ENCODE measurements at regions not wholly inside any gene's neighbourhood (a gene's known extent, or its start where the extent isn't known, plus 50 kb on each side); places are given as distances from the start of the nearest gene placed in this dataset.

DNA sequence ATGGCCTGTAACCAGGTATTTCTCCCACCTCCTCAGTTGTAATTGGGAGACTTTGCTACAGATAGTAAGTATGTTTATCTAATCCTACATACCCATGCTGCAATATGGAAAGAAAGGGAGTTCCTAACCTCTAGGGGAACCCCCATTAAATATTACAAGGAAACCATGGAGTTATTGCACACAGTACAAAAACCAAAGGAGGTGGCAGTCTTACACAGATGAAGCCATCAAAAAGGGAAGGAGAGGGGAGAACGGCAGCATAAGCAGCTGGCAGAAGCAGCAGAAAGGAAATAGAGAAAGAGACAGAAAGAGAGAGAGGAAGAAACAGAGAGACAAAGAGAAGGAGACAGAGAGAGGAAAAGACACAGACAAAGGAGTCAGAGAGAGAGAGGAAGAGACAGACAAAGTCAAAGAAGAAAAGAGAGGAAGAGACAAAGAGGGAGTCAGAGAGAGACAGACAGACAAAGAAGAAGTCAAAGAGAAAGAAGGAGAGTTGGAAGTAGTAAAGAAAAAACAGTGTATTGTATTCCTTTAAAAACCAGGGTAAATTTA, 142.9 kb downstream of the FASLG start:
- H3K9me3 Mint-ChIP-seq (ENCODE audit: unreplicated experiment): no peaks in the 10 kb centered on the region
- DNase-seq (ENCODE audit: extremely low spot score, unreplicated experiment): no peak
- H3K4me3 Mint-ChIP-seq (ENCODE audit: unreplicated experiment): no peak overlapping the region
- no peaks in the 10 kb centered on the region for H3K36me3 Mint-ChIP-seq (ENCODE audit: unreplicated experiment)
- peaks cover 1% of the 10 kb centered on the region for H3K27me3 Mint-ChIP-seq (ENCODE audit: unreplicated experiment)
- no peak for TF ChIP-seq CTCF (IDR thresholded peaks at IDR 0.05)
- H3K4me1 Mint-ChIP-seq (ENCODE audit: unreplicated experiment): no peaks in the 10 kb centered on the region
- H3K27ac Mint-ChIP-seq (ENCODE audit: unreplicated experiment): no peak overlapping the region

GRCh38 chr1:172809750-172810149, 150.8 kb downstream of the FASLG start:
- no peaks in the 10 kb centered on the region for H3K4me1 Mint-ChIP-seq (ENCODE audit: unreplicated experiment)
- H3K27ac Mint-ChIP-seq (ENCODE audit: unreplicated experiment): no peak overlapping the region
- H3K36me3 Mint-ChIP-seq (ENCODE audit: unreplicated experiment): no peaks in the 10 kb centered on the region
- DNase-seq (ENCODE audit: extremely low spot score, unreplicated experiment): no peak
- no peak overlapping the region for H3K4me3 Mint-ChIP-seq (ENCODE audit: unreplicated experiment)
- no peak for TF ChIP-seq CTCF (IDR thresholded peaks at IDR 0.05)
- H3K27me3 Mint-ChIP-seq (ENCODE audit: unreplicated experiment): no peaks in the 10 kb centered on the region
- H3K9me3 Mint-ChIP-seq (ENCODE audit: unreplicated experiment): peaks cover 5% of the 10 kb centered on the region

GRCh38 chr1:172810480-172811175, 151.7 kb downstream of the FASLG start:
- Mint-ChIP-seq H3K27me3 (ENCODE audit: unreplicated experiment) (no peaks in the 10 kb centered on the region), H3K27ac (ENCODE audit: unreplicated experiment) (no peak overlapping the region), H3K4me3 (ENCODE audit: unreplicated experiment) (no peak overlapping the region), H3K9me3 (ENCODE audit: unreplicated experiment) (peaks cover 5% of the 10 kb centered on the region), H3K4me1 (ENCODE audit: unreplicated experiment) (no peaks in the 10 kb centered on the region), H3K36me3 (ENCODE audit: unreplicated experiment) (no peaks in the 10 kb centered on the region)
- DNase-seq (ENCODE audit: extremely low spot score, unreplicated experiment): no peak
- no peak for TF ChIP-seq CTCF (IDR thresholded peaks at IDR 0.05)

DNA sequence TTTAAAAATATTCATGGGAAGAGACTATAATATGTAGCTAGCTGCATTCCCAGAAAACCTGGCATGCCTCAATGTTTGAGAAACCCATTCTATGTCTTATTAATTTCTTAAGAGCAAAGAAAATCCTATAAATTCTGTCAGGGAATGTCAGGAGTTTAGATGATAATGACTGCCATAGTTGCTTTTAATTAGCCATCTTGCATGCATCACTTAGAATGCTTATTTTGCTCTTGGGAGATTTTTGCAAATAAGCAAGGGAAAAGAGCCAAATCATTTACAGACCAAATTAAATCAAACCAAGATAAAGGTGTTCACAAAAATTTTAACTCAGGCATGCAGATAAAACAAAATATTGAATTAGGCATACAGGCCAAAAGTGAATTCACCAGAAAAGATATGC, 152.8 kb downstream of the FASLG start:
- no peak for TF ChIP-seq CTCF (IDR thresholded peaks at IDR 0.05)
- Mint-ChIP-seq H3K27me3 (ENCODE audit: unreplicated experiment) (peaks cover 1% of the 10 kb centered on the region), H3K27ac (ENCODE audit: unreplicated experiment) (no peak overlapping the region), H3K36me3 (ENCODE audit: unreplicated experiment) (no peaks in the 10 kb centered on the region), H3K4me1 (ENCODE audit: unreplicated experiment) (no peaks in the 10 kb centered on the region), H3K4me3 (ENCODE audit: unreplicated experiment) (no peak overlapping the region), H3K9me3 (ENCODE audit: unreplicated experiment) (peaks cover 5% of the 10 kb centered on the region)
- DNase-seq (ENCODE audit: extremely low spot score, unreplicated experiment): no peak

DNA sequence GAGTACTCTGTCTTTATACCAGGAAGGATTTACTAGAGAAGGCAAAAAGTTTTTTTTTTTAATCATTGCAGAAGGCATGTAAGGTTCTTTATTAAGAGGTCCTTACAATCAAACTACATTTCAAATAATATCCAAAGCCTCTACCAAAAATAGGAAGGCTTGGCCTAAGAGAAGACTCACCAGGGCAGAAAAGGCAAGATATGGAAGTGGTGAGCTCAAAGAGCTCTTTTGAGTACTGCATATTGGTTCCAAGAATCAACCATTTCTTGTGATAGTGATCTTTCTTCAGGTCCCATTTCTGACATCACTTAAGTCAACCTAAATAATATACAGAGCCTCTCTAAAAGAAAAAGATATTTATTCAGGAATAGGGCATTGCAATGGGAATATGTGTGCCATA, 153.2 kb downstream of the FASLG start:
- no peak for DNase-seq (ENCODE audit: extremely low spot score, unreplicated experiment)
- no peak for TF ChIP-seq CTCF (IDR thresholded peaks at IDR 0.05)
- Mint-ChIP-seq H3K27ac (ENCODE audit: unreplicated experiment) (no peak overlapping the region), H3K4me1 (ENCODE audit: unreplicated experiment) (no peaks in the 10 kb centered on the region), H3K27me3 (ENCODE audit: unreplicated experiment) (peaks cover 3% of the 10 kb centered on the region), H3K9me3 (ENCODE audit: unreplicated experiment) (peaks cover 5% of the 10 kb centered on the region), H3K36me3 (ENCODE audit: unreplicated experiment) (no peaks in the 10 kb centered on the region), H3K4me3 (ENCODE audit: unreplicated experiment) (no peak overlapping the region)
